ENCODE measurements at regions not wholly inside any gene's neighbourhood (a gene's known extent, or its start where the extent isn't known, plus 50 kb on each side); places are given as distances from the start of the nearest gene placed in this dataset.

DNA sequence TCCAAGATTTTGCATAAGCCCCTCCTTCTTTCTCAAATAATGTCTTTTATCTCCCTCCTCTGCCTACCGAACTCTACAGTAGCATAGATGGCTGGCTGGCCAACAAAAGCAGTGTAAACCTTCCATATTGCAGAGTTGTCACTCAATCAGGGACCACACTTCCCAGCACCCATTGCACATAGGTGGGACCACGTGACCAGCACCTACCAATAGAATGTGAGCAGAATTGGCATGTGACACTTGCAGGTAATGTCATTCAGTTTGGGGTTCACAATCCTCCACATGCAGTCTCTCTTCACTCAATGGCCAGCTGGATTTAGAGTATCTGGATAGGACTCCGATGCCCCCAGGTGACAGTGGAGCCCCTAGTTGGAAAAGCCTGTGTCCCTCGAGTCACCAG lies 190.3 kb upstream of the CRY1 start:
- no peak for DNase-seq

DNA sequence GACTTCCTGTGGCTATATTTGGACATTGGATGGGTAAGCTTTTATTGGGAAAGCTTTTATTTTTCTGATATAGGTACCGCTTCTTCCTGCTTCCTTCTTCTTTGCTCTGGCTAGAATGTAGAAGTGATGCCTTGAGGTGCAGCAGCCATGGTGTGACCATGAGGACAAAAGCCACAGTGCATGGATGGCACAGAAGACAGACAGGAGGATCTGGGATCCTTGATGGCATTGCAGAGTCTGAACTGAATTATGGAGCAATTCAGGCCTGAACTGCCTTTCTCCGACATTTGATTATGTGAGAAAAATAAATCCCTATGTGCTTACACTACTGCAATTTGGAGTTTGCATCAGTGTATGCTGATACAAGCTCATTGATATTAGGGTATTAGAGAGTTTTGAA lies 191.3 kb upstream of the CRY1 start:
- DNase-seq: no peak

DNA sequence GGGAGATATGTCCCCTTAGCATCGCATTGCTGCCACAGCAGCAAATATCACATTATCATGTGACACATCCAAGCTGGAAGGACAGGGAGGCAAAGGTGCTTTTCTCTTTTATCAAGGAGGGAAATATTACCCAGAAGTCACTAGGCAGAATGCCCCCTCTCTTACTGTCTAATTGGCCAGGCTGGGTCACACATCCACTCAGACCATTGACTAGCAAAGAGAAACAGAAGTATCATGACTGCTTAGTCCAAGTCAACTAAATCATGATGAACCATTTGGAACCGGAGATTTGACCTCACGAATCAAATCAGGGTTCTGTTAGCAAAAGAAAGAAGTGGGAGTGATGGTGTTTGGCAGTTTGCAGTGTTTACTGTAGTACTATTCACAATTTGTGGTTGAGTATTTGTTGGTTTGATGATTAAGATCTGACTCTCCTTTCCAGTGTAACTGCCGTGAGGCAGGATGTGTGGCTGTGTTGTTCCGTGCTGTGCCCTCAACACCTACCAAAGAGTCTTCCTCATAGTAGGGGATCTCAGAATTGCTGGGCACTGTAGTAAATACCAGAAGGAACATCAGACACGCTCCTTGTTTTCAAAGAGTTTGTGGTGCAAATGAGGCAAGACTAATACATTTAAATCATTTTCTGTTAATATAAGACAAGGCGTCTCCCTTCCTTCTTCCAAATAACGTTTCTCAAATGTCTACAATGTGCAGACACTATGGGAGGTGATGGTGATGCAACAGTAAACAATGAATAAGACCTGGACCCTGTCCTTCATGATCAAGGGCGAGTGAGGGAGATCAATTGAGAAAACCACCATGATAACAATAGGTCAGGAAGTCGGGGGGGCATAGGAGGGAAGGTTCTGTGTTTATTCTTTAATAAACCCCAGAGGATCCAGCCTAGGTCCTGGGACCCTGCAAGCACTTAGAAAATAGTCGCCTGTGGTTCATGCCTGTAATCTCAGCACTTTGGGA lies 194.4 kb upstream of the CRY1 start:
- no peak for DNase-seq

- DNase-seq: no peak
These were observed 195.2 kb upstream of the CRY1 start for GRCh38 chr12:107288414-107289127.

DNA sequence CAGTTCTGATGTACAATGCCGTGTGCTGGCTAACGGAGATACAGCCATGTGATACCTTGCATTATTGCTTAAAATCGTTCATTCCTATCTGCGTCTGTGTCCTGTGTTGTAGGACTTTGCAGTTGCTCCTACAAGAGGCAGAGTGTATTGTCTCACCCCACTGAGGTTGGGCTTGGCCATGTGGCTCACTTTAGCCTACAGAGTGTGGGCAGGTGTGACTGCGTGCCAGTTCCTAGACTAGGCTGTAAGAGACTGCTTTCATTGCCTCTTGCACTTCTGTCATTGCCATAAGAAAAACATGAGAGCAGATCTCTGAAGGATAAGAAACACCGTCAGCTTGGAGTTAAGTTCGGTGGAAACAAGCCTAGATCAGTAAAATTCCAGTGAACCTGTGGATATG lies 197.7 kb upstream of the CRY1 start:
- DNase-seq: no peak

- DNase-seq: no peak
These were observed 203.3 kb upstream of the CRY1 start for GRCh38 chr12:107296681-107297089.

- DNase-seq: no peak
These were observed 209.4 kb upstream of the CRY1 start for GRCh38 chr12:107302649-107303341.

- DNase-seq: no peak
These were observed 211.5 kb upstream of the CRY1 start for GRCh38 chr12:107304588-107305532.

DNA sequence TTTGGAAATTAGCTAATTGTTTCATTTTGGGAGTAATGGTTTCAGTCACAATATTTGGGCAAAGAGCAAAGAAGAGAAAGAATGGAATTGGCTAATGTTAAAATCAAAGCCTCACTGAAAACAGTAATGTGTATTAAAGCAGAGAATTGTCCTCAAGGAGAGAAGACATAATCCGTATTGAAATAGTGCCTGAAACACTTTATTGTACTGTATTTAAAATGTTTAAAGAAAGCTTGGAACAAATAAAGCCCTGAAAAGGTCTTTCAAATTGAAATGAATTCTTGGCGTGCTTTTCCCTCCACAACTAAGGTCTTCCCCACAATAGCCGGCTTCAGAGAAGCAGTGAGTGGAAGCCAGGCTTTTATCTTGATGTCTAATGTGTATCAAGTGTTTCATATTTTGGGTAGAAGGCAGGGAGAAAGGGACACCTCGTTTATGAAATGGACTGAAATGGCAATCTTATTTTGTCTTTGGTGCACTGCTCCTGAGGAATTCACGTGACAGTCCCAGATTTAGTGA lies 212.9 kb upstream of the CRY1 start:
- no peak for DNase-seq

DNA sequence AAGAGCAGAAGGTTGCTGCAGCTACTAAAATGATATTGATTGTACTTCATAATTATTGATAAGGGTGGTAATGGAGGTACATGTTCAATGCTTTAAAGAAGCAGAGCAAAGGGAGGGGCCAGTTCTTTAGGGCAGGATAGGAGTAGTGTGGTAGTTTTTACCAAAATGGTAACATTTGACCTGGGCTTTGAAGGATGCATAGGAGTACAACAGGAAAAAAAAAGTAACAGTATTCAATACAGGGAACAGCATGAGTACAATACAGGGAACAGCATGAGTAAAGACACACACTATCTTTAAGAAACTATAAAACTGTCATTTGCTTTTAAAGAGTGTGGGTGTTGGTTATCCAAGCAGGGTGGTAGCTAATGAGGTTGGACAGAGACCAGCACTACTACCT lies 215.0 kb upstream of the CRY1 start:
- DNase-seq: no peak

GRCh38 chr12:107309020-107309419 lies 215.7 kb upstream of the CRY1 start:
- DNase-seq: no peak

DNA sequence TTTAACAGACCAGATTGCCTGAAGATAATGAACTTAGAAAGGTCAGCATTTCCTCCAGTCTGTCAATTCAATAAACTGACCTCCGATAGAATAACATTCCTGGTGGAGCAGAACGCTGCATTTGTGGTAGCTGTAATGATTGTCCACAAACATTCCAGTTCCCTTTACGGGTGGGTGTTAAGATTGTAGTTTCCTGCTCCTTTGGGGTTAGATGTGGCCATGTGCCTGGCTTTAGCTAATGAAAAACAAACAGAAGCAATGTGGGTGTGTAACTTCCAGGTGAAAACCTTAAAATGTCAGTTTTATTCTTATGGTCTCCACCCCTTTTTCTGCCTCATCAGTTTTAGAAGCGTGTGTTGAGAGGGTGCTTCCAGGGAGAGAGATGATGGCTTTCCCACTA lies 217.3 kb upstream of the CRY1 start:
- DNase-seq: no peak

DNA sequence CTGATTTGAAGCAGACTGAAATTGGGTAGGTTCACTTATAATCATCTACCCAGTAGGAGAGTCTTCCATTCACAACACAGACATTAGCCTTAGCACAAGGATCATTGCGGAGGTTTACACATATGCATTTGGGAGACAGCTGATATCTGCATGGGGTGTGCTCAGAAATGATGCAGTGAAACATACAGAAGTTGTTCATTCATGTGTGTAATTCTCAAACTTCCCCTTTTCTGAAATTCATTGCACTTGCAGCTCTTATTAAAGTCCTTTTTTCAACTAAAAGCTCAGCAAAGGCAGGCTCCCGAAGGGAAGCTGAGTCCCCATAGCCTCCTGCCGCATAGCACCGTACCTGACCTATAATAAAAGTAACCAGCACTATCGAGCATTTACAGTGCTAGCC lies 218.3 kb upstream of the CRY1 start:
- DNase-seq: no peak

DNA sequence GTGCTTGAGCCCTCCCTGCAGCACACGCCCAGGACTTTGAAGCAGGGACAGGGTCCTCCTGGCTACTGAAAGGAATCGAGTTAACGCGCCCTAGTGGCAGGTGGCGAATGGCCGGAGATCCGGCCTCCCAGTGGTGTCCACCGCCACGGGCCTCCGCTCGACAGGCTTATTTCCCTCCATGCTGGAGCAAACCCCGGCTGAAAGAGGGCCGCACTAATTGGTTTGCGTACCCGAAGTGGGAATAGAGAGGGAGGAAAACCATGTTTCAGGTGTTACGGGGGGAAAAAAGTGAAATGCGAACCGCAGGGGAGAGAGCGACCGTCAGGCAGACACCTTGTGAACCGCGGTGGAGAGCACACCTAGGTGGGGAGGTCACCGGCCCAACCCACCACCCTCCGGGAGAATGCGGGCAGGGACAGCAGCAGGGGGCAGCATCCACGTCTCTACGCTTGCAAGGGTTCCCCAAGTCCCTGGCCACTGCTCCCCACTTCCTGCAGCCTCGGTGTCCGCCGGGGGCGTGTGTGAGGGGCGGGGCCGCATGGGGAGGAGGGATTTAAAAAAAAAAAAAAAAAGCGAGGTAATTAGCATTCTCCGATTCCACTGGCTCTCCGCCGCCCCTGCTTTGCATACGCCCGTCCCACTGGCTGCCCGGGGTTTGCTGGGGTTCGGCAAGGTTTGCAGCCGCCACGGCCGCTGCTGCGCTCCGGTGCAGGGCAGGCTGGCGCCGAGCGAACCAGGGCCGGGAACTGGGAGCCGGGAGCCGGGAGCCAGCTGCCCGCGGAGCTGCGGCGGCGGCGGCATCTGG lies 224.6 kb upstream of the CRY1 start:
- peak; percentile 80 for DNase-seq

DNA sequence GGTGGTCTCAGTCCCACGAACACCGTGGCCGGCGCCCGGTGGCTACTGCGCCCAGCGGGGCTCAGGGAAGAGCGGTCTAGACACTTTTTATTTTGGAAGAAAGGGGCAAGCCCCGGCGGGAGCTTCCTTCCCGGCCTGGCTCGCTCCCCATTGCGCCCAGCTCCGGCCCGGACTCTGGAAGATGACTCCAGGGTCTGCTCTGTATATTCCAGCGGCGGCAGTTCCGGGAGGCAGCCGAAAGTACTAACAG lies 225.1 kb upstream of the CRY1 start:
- DNase-seq: peak; percentile 30

GRCh38 chr12:107318806-107319532 lies 225.6 kb upstream of the CRY1 start:
- peak; percentile 30 for DNase-seq

GRCh38 chr12:107319533-107320032 lies 226.2 kb upstream of the CRY1 start:
- DNase-seq: no peak

DNA sequence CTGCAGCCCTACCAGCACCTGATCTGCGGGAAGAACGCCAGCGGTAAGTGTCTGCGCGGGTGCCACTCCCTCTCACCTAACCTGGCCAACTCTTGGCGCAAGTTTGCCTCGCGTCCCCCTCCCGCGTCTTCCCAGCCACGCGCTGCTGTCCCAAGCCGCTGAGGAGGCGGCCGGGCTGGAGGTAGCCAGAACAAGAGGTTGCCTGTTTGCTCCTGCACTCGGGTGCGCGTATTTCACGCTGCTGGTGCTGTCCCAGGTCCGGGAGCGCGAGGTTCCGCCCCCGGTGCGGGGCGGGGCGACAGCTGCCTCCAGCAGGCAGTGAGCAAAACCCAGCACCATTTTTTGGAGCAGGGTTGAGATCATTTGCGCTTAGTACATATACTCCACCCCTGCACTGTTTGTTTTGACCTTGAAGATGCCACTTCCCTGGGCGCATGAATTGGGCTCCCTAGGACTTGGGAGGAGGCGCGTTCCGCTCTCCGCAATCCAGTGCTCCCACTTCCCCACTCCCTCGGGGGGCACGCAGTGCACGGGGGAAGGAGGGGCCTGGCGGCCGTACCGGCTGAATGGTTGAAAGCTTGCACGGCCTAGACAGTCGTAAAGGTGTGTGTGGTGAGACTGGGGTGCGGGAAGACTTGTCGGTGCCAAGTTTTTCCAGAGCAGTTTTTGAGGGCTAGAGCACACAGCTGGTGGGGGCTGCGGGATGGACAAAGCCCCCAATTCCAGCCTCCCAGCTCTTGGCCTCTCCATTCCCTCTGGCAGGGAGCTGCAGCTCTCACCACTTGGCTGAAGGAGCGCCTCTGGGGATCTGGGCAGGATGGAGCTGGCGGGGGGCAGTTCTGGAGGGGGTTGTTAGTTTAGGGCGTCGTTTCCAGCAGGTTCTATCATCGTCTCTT lies 226.9 kb upstream of the CRY1 start:
- DNase-seq: peak; percentile 63

- DNase-seq: peak; percentile 61
These were observed 227.7 kb upstream of the CRY1 start for GRCh38 chr12:107320929-107321631.
